ENCODE measurements at regions not wholly inside any gene's neighbourhood (a gene's known extent, or its start where the extent isn't known, plus 50 kb on each side); places are given as distances from the start of the nearest gene placed in this dataset.

DNA sequence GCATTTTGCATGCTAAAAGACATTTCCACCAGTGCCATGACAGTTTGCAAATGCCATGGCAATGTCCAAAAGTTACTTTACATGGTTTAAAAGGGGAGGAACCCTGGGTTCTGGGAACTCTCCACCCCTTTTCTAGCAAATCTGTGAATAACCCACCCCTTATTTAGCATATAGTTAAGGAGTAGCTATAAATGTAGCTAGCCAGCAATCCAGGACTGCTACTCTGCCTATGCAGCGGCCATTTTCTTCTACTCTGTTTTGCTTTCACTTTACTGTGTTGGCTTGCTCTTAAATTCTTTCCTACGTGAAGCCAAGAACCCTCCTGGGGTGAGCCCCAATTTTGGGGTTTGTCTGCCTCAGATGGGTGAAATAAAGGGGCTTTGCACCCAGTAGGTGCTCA is 141.0 kb downstream of the PTPN11 start:
- no peak overlapping the region for H3K4me3 ChIP-seq (ENCODE audit: low read depth, low read length)
- DNase-seq (ENCODE audit: low read depth): no peak
- no peak for TF ChIP-seq CTCF (conservative IDR thresholded peaks at IDR 0.05; ENCODE audit: low read depth, low read length)

- DNase-seq (ENCODE audit: low read depth): no peak
- TF ChIP-seq CTCF (conservative IDR thresholded peaks at IDR 0.05; ENCODE audit: low read depth, low read length): peak; percentile 9
- no peak overlapping the region for H3K4me3 ChIP-seq (ENCODE audit: low read depth, low read length)
These were observed 145.5 kb downstream of the PTPN11 start for GRCh38 chr12:112564160-112564784.

DNA sequence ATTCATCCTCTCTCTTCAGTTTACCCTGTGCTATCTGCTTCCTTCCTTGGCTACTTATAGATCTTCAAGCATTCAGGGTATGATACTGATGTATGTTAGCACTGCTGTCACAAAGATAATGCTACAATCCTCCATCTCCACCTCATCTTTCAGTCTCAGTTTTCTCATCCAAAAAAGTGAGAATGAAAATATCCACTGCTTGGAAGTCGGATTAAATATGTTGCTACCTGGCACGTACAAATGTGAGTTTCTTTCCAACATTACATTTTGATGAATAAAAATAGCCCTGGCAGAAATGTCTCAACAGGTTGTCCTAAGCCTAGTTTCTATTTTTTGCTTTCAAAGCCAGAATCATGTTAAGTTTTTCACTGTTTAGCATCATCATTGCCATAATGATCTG is 149.9 kb downstream of the PTPN11 start:
- no peak overlapping the region for H3K4me3 ChIP-seq (ENCODE audit: low read depth, low read length)
- TF ChIP-seq CTCF (conservative IDR thresholded peaks at IDR 0.05; ENCODE audit: low read depth, low read length): no peak
- no peak for DNase-seq (ENCODE audit: low read depth)

DNA sequence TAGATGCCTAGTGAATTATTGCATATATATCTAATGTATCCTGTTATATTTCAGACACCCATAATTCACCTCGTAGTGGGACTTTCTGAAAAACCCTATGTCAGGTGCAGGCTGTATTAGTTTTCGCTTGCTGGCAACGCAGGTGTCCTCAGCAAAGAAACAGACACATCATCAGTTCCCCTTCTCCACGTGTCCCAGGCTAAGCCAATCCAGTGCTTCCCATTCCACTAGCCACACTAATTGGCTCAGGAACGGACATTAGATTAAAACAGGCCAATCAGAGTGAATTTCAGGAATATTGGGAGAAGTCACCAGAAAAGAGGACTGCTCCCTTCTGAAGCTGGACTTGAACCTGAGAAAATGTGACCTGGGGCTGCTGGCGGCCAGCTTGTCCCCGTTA is 151.3 kb downstream of the PTPN11 start:
- H3K4me3 ChIP-seq (ENCODE audit: low read depth, low read length): no peak overlapping the region
- DNase-seq (ENCODE audit: low read depth): no peak
- TF ChIP-seq CTCF (conservative IDR thresholded peaks at IDR 0.05; ENCODE audit: low read depth, low read length): no peak

GRCh38 chr12:112573141-112573540 is 154.4 kb downstream of the PTPN11 start:
- H3K4me3 ChIP-seq (ENCODE audit: low read depth, low read length): no peak overlapping the region
- TF ChIP-seq CTCF (conservative IDR thresholded peaks at IDR 0.05; ENCODE audit: low read depth, low read length): no peak
- DNase-seq (ENCODE audit: low read depth): no peak

GRCh38 chr12:112574896-112575558 is 156.3 kb downstream of the PTPN11 start:
- H3K4me3 ChIP-seq (ENCODE audit: low read depth, low read length): no peak overlapping the region
- DNase-seq (ENCODE audit: low read depth): no peak
- TF ChIP-seq CTCF (conservative IDR thresholded peaks at IDR 0.05; ENCODE audit: low read depth, low read length): no peak

- DNase-seq (ENCODE audit: low read depth): no peak
- no peak for TF ChIP-seq CTCF (conservative IDR thresholded peaks at IDR 0.05; ENCODE audit: low read depth, low read length)
- H3K4me3 ChIP-seq (ENCODE audit: low read depth, low read length): no peak overlapping the region
These were observed 156.9 kb downstream of the PTPN11 start for GRCh38 chr12:112575559-112576067.
